GM19328 (cell line): ENCODE measurements at regions not wholly inside any gene's neighbourhood (a gene's known extent, or its start where the extent isn't known, plus 50 kb on each side); places are given as distances from the start of the nearest gene placed in this dataset.
"Not testable (repeated sequence)": the region's sequence is repeated elsewhere in the genome, so short reads cannot be mapped to it uniquely, and the experiment has no call there.

Source experiments
- ATAC-seq: cut with Tn5 transposase; IDR thresholded peaks from one replicate; pipeline ENCODE4 v1.9.1; 2021; ENCODE audit warnings: mild to moderate bottlenecking, moderate library complexity; ENCODE audit not compliant: unreplicated experiment

- ATAC-seq = no peak
Observed at GRCh38 chr3:26964313-26964712, 341.7 kb downstream of the LRRC3B start.

GRCh38 chr3:26964836-26965235 is 342.3 kb downstream of the LRRC3B start:
- no peak for ATAC-seq

GRCh38 chr3:26967501-26967900 is 344.9 kb downstream of the LRRC3B start:
- ATAC-seq = no peak

GRCh38 chr3:26984416-26985390 is 362.1 kb downstream of the LRRC3B start:
- no peak for ATAC-seq

GRCh38 chr3:26989037-26989436 is 366.5 kb downstream of the LRRC3B start:
- no peak for ATAC-seq

GRCh38 chr3:26997226-26997625 is 372.0 kb downstream of the NEK10 start:
- no peak for ATAC-seq

GRCh38 chr3:27010834-27011233 is 358.3 kb downstream of the NEK10 start:
- no peak for ATAC-seq

- no peak for ATAC-seq
Observed at GRCh38 chr3:27022096-27022761, 347.0 kb downstream of the NEK10 start.

- no peak for ATAC-seq
Observed at GRCh38 chr3:27024493-27024892, 344.7 kb downstream of the NEK10 start.

GRCh38 chr3:27025718-27026117 is 343.5 kb downstream of the NEK10 start:
- no peak for ATAC-seq

GRCh38 chr3:27031476-27031875 is 337.7 kb downstream of the NEK10 start:
- ATAC-seq = no peak

GRCh38 chr3:27034255-27034654 is 334.9 kb downstream of the NEK10 start:
- no peak for ATAC-seq

- no peak for ATAC-seq
Observed at GRCh38 chr3:27040674-27041073, 328.5 kb downstream of the NEK10 start.

- not testable (repeated sequence) for ATAC-seq
Observed at GRCh38 chr3:27042541-27042940, 326.6 kb downstream of the NEK10 start.

GRCh38 chr3:27043328-27043955 is 325.7 kb downstream of the NEK10 start:
- no peak for ATAC-seq

- ATAC-seq = no peak
Observed at GRCh38 chr3:27044931-27045481, 324.2 kb downstream of the NEK10 start.

- no peak for ATAC-seq
Observed at GRCh38 chr3:27046351-27046750, 322.8 kb downstream of the NEK10 start.

- ATAC-seq = no peak
Observed at GRCh38 chr3:27049792-27050191, 319.4 kb downstream of the NEK10 start.

GRCh38 chr3:27051527-27051926 is 317.7 kb downstream of the NEK10 start:
- not testable (repeated sequence) for ATAC-seq

GRCh38 chr3:27056326-27056725 is 312.9 kb downstream of the NEK10 start:
- ATAC-seq = no peak

GRCh38 chr3:27059489-27059888 is 309.7 kb downstream of the NEK10 start:
- no peak for ATAC-seq
